ENCODE measurements at regions not wholly inside any gene's neighbourhood (a gene's known extent, or its start where the extent isn't known, plus 50 kb on each side); places are given as distances from the start of the nearest gene placed in this dataset.

GRCh38 chr11:70811483-70811882 is 413.2 kb downstream of the CTTN start:
- H3K36me3 ChIP-seq (replicated peaks): no peaks in the 10 kb centered on the region
- in situ Hi-C loops (cut with HindIII; ENCODE audit: low pct_ligation_motif_present, low sequenced_read_pairs): no loop called here

DNA sequence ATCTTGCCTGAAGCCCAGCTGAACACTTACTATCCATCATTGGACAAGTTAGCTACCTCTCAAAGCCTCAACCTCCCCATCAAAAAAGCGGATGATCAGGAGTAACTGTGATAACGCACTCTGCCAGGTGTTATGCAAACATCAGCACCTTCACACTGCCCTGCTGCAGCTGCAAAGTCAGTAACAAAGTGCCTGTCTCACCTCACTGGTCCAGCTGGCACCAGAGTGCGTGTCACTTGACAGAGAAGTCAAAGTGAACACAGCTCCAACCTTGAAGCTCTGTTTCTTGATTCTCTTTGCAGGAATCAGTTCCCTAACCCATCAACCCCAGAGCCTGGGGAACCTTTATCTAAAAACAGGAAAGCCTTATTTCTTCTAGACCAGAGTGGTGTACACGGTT is 413.6 kb downstream of the CTTN start:
- in situ Hi-C loops (cut with HindIII; ENCODE audit: low pct_ligation_motif_present, low sequenced_read_pairs): no loop called here
- TF ChIP-seq, protein P1, sequence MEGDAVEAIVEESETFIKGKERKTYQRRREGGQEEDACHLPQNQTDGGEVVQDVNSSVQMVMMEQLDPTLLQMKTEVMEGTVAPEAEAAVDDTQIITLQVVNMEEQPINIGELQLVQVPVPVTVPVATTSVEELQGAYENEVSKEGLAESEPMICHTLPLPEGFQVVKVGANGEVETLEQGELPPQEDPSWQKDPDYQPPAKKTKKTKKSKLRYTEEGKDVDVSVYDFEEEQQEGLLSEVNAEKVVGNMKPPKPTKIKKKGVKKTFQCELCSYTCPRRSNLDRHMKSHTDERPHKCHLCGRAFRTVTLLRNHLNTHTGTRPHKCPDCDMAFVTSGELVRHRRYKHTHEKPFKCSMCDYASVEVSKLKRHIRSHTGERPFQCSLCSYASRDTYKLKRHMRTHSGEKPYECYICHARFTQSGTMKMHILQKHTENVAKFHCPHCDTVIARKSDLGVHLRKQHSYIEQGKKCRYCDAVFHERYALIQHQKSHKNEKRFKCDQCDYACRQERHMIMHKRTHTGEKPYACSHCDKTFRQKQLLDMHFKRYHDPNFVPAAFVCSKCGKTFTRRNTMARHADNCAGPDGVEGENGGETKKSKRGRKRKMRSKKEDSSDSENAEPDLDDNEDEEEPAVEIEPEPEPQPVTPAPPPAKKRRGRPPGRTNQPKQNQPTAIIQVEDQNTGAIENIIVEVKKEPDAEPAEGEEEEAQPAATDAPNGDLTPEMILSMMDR (IDR thresholded peaks at IDR 0.05; ENCODE audit: low read depth, low read length, missing control alignments): no peak
- H3K36me3 ChIP-seq (replicated peaks): no peaks in the 10 kb centered on the region

More at GRCh38 chr11:70811483-70811882, 413.2 kb downstream of the CTTN start:
- no peak overlapping the region for H3K27ac ChIP-seq
- no peak for DNase-seq
- TF ChIP-seq, protein P1 (IDR thresholded peaks at IDR 0.05; ENCODE audit: low read depth, low read length, missing control alignments): no peak
- H3K27me3 ChIP-seq (replicated peaks): no peaks in the 10 kb centered on the region
- H3K4me3 ChIP-seq (ENCODE audit: low read depth, low read length): no peak overlapping the region

DNA sequence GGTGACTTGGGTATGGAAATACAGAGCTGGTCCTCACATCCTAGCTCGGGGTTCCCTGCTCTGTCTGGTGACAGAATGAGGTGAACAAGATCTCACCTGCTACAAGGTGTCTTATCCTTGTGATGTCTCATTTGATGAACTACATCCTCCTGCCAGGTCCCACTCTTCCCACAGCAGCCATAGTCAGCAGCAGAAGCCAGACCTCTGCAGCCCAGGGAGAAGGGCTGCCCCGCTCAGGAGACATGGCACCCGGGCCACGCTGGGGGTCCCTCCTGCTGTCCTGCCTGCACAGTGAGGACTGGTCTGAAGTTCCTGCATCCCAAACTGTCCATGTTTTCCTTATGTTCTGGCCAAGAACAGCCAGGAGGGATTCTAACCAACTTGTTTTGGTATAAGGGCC is 414.1 kb downstream of the CTTN start:
- Histone ChIP-seq H3K4me3 (ENCODE audit: low read depth, low read length) (no peak overlapping the region), H3K36me3 (replicated peaks) (no peaks in the 10 kb centered on the region), H3K27me3 (replicated peaks) (no peaks in the 10 kb centered on the region), H3K27ac (no peak overlapping the region)
- TF ChIP-seq, protein P1 (IDR thresholded peaks at IDR 0.05; ENCODE audit: low read depth, low read length, missing control alignments): no peak
- no peak for DNase-seq
- in situ Hi-C loops (cut with HindIII; ENCODE audit: low pct_ligation_motif_present, low sequenced_read_pairs): no loop called here

More for the DNA sequence above, 413.6 kb downstream of the CTTN start:
- H3K27me3 ChIP-seq (replicated peaks): no peaks in the 10 kb centered on the region
- no peak overlapping the region for H3K27ac ChIP-seq
- no peak for DNase-seq
- H3K4me3 ChIP-seq (ENCODE audit: low read depth, low read length): no peak overlapping the region

DNA sequence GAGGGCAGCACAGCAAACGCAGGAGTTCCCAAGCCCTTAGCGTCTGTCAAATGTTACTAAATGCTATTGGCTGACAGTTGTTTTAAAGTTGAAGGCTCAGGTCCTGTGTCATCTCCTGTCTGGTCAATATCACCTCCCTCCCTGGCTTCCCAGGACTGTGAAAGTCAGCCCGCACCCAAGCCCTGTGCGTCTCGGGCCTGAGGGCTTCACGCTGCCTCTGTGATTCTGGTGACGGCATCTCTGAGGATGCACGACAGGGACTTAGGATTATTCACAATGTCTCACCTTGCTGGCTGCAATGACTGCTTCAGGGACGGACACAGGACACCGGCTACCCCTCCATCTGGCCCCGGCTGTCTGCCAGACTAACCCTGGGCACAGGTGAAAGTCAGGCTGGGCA is 415.3 kb downstream of the CTTN start:
- Histone ChIP-seq H3K4me3 (ENCODE audit: low read depth, low read length) (no peak overlapping the region), H3K27ac (no peak overlapping the region), H3K27me3 (replicated peaks) (no peaks in the 10 kb centered on the region), H3K36me3 (replicated peaks) (no peaks in the 10 kb centered on the region)
- TF ChIP-seq, protein P1 (IDR thresholded peaks at IDR 0.05; ENCODE audit: low read depth, low read length, missing control alignments): no peak
- no peak for DNase-seq
- in situ Hi-C loops (cut with HindIII; ENCODE audit: low pct_ligation_motif_present, low sequenced_read_pairs): no loop called here

- in situ Hi-C loops (cut with HindIII; ENCODE audit: low pct_ligation_motif_present, low sequenced_read_pairs): no loop called here
These were observed 417.1 kb downstream of the CTTN start for GRCh38 chr11:70815485-70815832.

More at GRCh38 chr11:70815485-70815832, 417.1 kb downstream of the CTTN start:
- no peak for DNase-seq
- no peaks in the 10 kb centered on the region for H3K36me3 ChIP-seq (replicated peaks)
- TF ChIP-seq, protein P1 (IDR thresholded peaks at IDR 0.05; ENCODE audit: low read depth, low read length, missing control alignments): no peak
- H3K27me3 ChIP-seq (replicated peaks): no peaks in the 10 kb centered on the region
- H3K27ac ChIP-seq: no peak overlapping the region
- H3K4me3 ChIP-seq (ENCODE audit: low read depth, low read length): no peak overlapping the region
